ENCODE measurements at regions not wholly inside any gene's neighbourhood (a gene's known extent, or its start where the extent isn't known, plus 50 kb on each side); places are given as distances from the start of the nearest gene placed in this dataset.

- peaks cover 5% of the 10 kb centered on the region for H3K9me3 Mint-ChIP-seq (ENCODE audit: unreplicated experiment)
- no peaks in the 10 kb centered on the region for H3K36me3 Mint-ChIP-seq (ENCODE audit: unreplicated experiment)
- no peak for DNase-seq (ENCODE audit: extremely low spot score, unreplicated experiment)
- no peak for TF ChIP-seq CTCF (IDR thresholded peaks at IDR 0.05)
- no peaks in the 10 kb centered on the region for H3K4me1 Mint-ChIP-seq (ENCODE audit: unreplicated experiment)
- H3K27ac Mint-ChIP-seq (ENCODE audit: unreplicated experiment), result no peak overlapping the region
- H3K4me3 Mint-ChIP-seq (ENCODE audit: unreplicated experiment), result no peak overlapping the region
- H3K27me3 Mint-ChIP-seq (ENCODE audit: unreplicated experiment), result no peaks in the 10 kb centered on the region
These were observed 232.4 kb upstream of the SFSWAP start for GRCh38 chr12:131478468-131478867.

GRCh38 chr12:131482199-131482598 lies 228.7 kb upstream of the SFSWAP start:
- H3K4me3 Mint-ChIP-seq (ENCODE audit: unreplicated experiment), result no peak overlapping the region
- H3K9me3 Mint-ChIP-seq (ENCODE audit: unreplicated experiment), result no peaks in the 10 kb centered on the region
- DNase-seq (ENCODE audit: extremely low spot score, unreplicated experiment), result no peak
- TF ChIP-seq CTCF (IDR thresholded peaks at IDR 0.05), result no peak
- no peaks in the 10 kb centered on the region for H3K36me3 Mint-ChIP-seq (ENCODE audit: unreplicated experiment)
- H3K27ac Mint-ChIP-seq (ENCODE audit: unreplicated experiment), result no peak overlapping the region
- no peaks in the 10 kb centered on the region for H3K4me1 Mint-ChIP-seq (ENCODE audit: unreplicated experiment)
- no peaks in the 10 kb centered on the region for H3K27me3 Mint-ChIP-seq (ENCODE audit: unreplicated experiment)

GRCh38 chr12:131482686-131483085 lies 228.2 kb upstream of the SFSWAP start:
- Mint-ChIP-seq H3K36me3 (ENCODE audit: unreplicated experiment) (no peaks in the 10 kb centered on the region), H3K27ac (ENCODE audit: unreplicated experiment) (no peak overlapping the region), H3K4me1 (ENCODE audit: unreplicated experiment) (no peaks in the 10 kb centered on the region), H3K9me3 (ENCODE audit: unreplicated experiment) (no peaks in the 10 kb centered on the region), H3K27me3 (ENCODE audit: unreplicated experiment) (no peaks in the 10 kb centered on the region), H3K4me3 (ENCODE audit: unreplicated experiment) (no peak overlapping the region)
- DNase-seq (ENCODE audit: extremely low spot score, unreplicated experiment), result no peak
- TF ChIP-seq CTCF (IDR thresholded peaks at IDR 0.05), result no peak

GRCh38 chr12:131486451-131487230 lies 224.2 kb upstream of the SFSWAP start:
- Mint-ChIP-seq H3K27me3 (ENCODE audit: unreplicated experiment) (no peaks in the 10 kb centered on the region), H3K4me3 (ENCODE audit: unreplicated experiment) (no peak overlapping the region), H3K27ac (ENCODE audit: unreplicated experiment) (no peak overlapping the region), H3K36me3 (ENCODE audit: unreplicated experiment) (no peaks in the 10 kb centered on the region), H3K4me1 (ENCODE audit: unreplicated experiment) (no peaks in the 10 kb centered on the region), H3K9me3 (ENCODE audit: unreplicated experiment) (no peaks in the 10 kb centered on the region)
- no peak for DNase-seq (ENCODE audit: extremely low spot score, unreplicated experiment)
- no peak for TF ChIP-seq CTCF (IDR thresholded peaks at IDR 0.05)

GRCh38 chr12:131487388-131488124 lies 223.3 kb upstream of the SFSWAP start:
- Mint-ChIP-seq H3K27me3 (ENCODE audit: unreplicated experiment) (no peaks in the 10 kb centered on the region), H3K36me3 (ENCODE audit: unreplicated experiment) (no peaks in the 10 kb centered on the region), H3K27ac (ENCODE audit: unreplicated experiment) (no peak overlapping the region), H3K4me1 (ENCODE audit: unreplicated experiment) (no peaks in the 10 kb centered on the region), H3K9me3 (ENCODE audit: unreplicated experiment) (no peaks in the 10 kb centered on the region), H3K4me3 (ENCODE audit: unreplicated experiment) (no peak overlapping the region)
- no peak for TF ChIP-seq CTCF (IDR thresholded peaks at IDR 0.05)
- no peak for DNase-seq (ENCODE audit: extremely low spot score, unreplicated experiment)
